NCI-H82 treated with DMSO at 0.1 percent for 48 hours (cell line): ENCODE measurements at regions not wholly inside any gene's neighbourhood (a gene's known extent, or its start where the extent isn't known, plus 50 kb on each side); places are given as distances from the start of the nearest gene placed in this dataset.
A peak's percentile ranks its signal among the peaks of the same experiment; 100 is the strongest.
"Not testable (repeated sequence)": the region's sequence is repeated elsewhere in the genome, so short reads cannot be mapped to it uniquely, and the experiment has no call there.

Experiments used
- DNase-seq: peaks from one replicate; lab custom pipeline; 2025; ENCODE audit not compliant: unreplicated experiment; lab: John Stamatoyannopoulos, UW

GRCh38 chr13:86840250-86841191, 830.6 kb upstream of the SLITRK5 start:
- DNase-seq: no peak

- DNase-seq: no peak
Observed at GRCh38 chr13:86841264-86841663, 829.9 kb upstream of the SLITRK5 start.

DNA sequence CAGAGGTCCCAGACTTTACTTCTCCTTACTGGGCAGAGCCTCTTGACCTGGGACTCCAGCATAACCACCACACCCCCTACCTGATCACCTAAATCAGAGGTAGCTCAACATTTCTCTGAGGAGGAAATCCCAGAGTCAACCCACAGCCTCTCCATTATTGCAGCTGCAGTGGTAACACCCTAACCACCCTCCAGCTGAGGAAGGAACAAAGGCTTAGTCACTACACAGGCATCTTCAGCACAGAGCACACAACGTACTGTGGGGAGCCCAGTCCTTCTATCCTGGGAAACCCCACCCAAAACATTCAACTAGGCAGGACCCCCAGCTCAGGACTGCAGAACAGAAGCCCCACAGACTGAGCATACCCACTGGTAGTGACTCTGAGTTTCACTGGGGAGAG, 824.7 kb upstream of the SLITRK5 start:
- no peak for DNase-seq

GRCh38 chr13:86848716-86849115, 822.5 kb upstream of the SLITRK5 start:
- DNase-seq: no peak

DNA sequence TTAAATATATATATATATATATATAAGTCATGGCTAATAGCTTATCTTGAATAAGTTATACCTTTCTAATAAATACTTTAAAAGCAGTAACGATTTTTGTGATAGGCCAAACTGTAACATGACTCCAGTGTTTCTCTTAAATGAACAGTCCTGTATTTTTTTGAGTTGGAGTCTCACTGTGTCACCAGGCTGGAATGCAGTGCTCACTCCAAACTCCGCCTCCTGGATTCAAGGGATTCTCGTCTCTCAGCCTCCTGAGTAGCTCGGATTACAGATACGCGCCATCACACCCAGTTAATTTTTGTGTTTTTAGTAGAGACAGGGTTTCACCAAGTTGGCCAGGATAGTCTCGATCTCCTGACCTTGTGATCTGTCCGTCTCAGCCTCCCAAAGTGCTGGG, 814.2 kb upstream of the SLITRK5 start:
- no peak for DNase-seq

GRCh38 chr13:86858216-86858615, 813.0 kb upstream of the SLITRK5 start:
- no peak for DNase-seq

GRCh38 chr13:86862137-86862536, 809.0 kb upstream of the SLITRK5 start:
- DNase-seq: no peak

DNA sequence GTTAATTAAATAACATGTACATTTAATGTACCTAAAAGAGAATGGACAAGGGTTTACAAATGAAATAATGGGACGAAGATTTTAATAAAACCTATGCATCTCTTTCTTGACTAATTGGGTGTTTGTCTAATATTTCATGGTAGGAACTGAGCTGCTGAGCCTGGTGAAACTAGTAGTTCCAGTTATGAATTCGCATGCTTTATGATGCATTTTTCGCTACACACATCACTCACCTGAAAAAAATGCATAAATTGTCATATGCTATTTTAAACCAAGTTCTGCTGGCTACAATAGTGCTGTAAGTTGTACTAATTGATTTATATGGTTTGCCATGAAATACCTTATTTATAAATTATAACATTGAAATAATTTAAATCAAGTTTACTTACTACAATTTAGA, 806.8 kb upstream of the SLITRK5 start:
- DNase-seq: no peak

DNA sequence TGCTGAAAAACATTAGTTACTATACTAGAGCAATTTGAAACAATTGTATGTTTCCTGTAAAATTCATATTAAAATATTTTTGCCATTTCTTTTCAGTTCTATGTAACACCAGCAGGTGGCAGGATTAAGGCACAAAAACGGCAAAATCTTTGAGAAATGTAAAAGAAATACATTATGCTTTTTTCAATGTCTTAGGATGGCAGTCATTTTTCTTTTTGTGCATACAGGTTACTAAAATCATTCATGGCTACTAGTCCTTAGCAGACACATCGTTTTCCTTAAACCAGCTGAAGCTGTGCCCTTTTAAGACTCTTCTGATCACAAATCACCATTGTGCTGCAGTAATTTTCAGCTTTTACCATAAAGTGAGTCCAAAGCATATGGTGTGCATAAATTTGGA, 800.7 kb upstream of the SLITRK5 start:
- DNase-seq: no peak

GRCh38 chr13:86877441-86877840, 793.7 kb upstream of the SLITRK5 start:
- DNase-seq: no peak

DNA sequence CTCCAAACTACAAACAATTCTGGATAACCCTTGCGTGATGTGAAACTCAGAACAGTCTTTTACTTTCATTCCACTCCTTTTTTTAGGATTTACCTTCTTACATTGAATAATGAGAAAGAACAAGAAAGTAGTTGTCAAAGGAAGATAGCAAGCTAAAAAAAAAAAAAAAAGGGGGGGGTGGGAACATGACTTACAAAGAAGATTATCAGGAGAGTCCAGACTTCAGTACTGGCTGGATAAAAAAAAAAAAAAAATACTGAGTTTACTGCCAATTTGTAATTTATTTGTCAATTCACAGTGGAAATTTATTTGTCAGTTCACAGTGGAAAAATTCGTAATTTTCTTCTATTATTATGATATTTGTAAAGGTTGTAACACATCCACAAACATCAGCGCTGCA, 792.4 kb upstream of the SLITRK5 start:
- no peak for DNase-seq

- no peak for DNase-seq
Observed at GRCh38 chr13:86881390-86881789, 789.8 kb upstream of the SLITRK5 start.

- DNase-seq: no peak
Observed at GRCh38 chr13:86882107-86882506, 789.1 kb upstream of the SLITRK5 start.

DNA sequence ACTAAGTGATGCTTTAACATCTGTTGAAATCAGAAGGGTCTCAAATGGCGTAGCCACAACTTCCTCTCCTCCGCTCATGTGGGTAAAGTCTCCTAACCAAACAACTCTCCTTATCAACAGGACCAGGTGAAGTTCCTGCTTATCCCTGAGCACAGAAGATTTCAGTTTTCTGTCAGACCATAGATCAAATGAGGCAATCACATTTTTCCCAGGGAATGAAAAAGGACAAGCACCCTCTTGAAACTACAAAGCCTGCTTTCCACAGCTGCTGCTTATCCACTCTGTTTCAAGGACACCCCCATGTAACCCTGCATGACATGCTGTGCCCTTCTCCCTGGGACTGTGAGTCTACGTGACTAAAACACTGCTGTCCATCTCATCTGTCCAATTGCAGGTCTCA, 788.3 kb upstream of the SLITRK5 start:
- DNase-seq: no peak

DNA sequence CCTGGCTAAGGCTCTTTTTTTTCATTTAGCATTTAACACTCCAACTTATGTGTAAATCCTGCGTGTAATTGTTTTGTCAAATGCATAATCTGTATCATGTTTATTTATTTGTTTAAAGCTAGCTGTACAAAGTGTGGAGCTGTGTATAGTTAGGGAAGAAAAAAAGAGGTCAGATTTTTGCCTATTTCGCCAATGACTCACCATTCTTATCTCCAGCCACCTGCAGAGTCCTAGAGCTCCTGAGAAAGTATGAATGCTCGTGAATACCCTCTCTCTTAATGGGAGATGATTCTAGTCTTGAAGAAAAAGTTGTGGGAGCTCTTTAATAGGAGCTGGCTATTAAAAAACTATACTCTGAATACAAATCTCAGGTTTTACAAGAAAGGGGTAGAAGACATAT, 778.8 kb upstream of the SLITRK5 start:
- no peak for DNase-seq

- no peak for DNase-seq
Observed at GRCh38 chr13:86900906-86901305, 770.3 kb upstream of the SLITRK5 start.

DNA sequence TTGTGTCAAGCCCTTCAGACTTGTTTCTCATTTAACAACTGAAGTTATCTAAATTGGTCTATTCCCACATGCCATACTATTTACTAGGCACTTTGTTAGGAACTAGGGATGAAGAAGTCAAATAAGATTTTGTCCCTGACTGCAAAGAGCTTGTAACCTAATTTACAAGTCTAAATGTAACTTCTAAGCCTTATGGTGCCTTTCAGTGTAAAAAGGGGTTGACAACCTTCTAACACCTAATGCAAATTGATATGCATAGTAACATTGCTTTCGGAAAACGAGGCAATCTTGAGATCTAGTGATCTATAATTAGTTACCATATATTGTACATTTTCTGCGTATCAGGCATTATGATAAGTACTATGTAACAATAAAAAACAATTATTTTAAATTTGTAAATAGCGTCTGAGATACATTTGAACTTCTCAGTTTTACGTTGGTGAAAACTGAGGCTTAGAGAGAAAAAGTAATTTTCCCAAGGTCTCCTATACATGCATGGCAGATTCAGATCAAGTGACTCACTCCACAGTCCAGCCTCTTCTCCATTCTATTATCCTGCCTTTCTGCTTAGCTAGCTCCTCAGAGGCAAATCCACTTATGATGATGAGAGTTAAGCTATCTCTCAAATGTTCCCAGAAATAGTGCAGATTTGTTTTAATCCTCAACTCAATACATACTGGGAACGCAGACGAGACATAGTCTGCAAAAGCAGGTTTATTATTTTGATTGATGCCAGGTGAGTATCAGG, 764.9 kb upstream of the SLITRK5 start:
- DNase-seq: peak; percentile 91

DNA sequence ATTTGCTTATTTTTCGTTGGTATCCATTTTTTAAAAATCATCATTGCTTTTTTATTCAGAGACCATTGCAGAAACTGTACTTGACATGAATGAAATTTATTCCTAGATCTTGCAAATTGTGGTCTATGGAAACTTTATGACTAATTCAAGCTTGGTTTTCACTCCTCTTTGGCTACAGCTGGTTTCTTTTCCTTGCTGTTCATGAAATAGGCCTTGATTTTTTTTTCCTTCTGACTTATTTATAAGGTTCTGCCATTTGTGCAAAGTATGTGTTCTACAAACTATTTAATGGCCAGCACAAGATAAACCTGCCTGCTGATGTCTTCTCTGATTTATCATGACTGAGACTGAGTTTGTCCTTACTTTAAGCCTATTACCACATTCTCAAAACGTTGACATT, 764.0 kb upstream of the SLITRK5 start:
- no peak for DNase-seq

- DNase-seq: no peak
Observed at GRCh38 chr13:86909318-86909717, 761.9 kb upstream of the SLITRK5 start.

DNA sequence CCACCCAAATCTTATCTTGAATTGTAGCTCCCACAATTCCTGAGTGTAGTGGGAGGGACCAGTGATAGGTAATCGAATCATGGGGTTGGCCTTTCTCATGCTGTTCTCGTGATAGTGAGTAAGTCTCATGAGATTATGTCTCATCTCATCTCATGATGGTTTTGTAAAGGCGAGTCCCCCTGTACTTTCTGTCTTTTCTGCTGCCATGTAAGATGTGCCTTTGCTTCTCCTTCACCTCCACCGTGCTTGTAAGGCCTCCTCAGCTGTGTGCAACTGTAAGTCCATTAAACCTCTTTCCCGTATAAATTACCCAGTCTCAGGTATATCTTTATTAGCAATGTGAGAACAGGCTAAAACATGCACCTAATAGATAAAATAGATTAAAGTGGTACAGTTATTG, 756.4 kb upstream of the SLITRK5 start:
- no peak for DNase-seq

GRCh38 chr13:86917438-86917837, 753.7 kb upstream of the SLITRK5 start:
- DNase-seq: not testable (repeated sequence)

DNA sequence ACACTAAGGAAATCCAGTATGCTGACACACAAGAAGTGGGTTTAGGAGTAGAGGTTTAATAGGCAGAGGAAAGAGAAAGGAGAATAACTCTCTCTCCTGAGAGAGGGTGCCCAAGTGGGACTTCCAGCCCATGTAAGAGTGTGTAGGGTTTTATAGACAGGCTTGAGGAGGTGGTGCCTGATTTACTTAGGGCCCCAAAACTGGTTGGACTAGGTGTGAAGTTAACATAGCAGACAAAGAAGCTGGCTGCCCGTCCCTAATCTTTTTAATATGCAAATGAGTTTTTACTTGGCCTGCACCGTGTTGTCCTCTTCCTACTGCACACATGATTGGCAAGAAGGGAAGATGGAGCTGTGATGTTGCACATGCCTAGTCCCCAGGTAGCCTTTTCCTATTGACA, 752.5 kb upstream of the SLITRK5 start:
- no peak for DNase-seq
